Keratinocyte (primary cell): ENCODE measurements at regions not wholly inside any gene's neighbourhood (a gene's known extent, or its start where the extent isn't known, plus 50 kb on each side); places are given as distances from the start of the nearest gene placed in this dataset.

ENCODE experiments used
- DNase-seq: peaks from one replicate; pipeline ENCODE4 v3.0.0-alpha.2; 2011; ENCODE audit warnings: low read depth, missing footprints, low spot score
- FAIRE-seq: peaks from 2 replicates; lab custom pipeline; 2011; peaks lifted over from hg19 to GRCh38; lab: Jason Lieb, UNC
- H2AFZ ChIP-seq: 2 replicates; pipeline ENCODE4 v1.6.0; 2012; ENCODE audit warnings: low read length, control low read depth, inconsistent platforms; ENCODE audit not compliant: control insufficient read depth
- H3K27ac ChIP-seq: 2 replicates; pipeline ENCODE4 v1.5.1; 2011; ENCODE audit warnings: low read length; ENCODE audit not compliant: control insufficient read depth, insufficient read depth
- H3K27me3 ChIP-seq: 3 replicates; pipeline ENCODE4 v1.6.0; 2011; ENCODE audit warnings: low read length; ENCODE audit not compliant: control insufficient read depth, insufficient read depth; ENCODE audit errors: extremely low read depth
- H3K36me3 ChIP-seq, 2 experiments: 2 replicates in 1 of 2; 3 replicates in 1 of 2; pipeline ENCODE4 v1.5.1; 2011; ENCODE audit warnings: low read length in 2 of 2, mild to moderate bottlenecking in 1 of 2; ENCODE audit not compliant: control insufficient read depth in 2 of 2, insufficient read depth in 2 of 2; ENCODE audit errors: extremely low read depth in 1 of 2
- H3K4me1 ChIP-seq: 3 replicates; pipeline ENCODE4 v1.5.1; 2011; ENCODE audit warnings: low read length; ENCODE audit not compliant: control insufficient read depth, insufficient read depth; ENCODE audit errors: extremely low read depth
- H3K4me2 ChIP-seq: 3 replicates; pipeline ENCODE4 v1.6.0; 2011; ENCODE audit warnings: low read depth, low read length; ENCODE audit not compliant: control insufficient read depth, insufficient read depth; ENCODE audit errors: extremely low read depth
- H3K4me3 ChIP-seq, 3 experiments: fragments of 200-600 bp in 1 of 3; sonication (generic) in 1 of 3; 2 replicates in 2 of 3; 3 replicates in 1 of 3; pipeline ENCODE4 v1.5.1; 2011 to 2016; ENCODE audit warnings: low read length in 3 of 3, mild to moderate bottlenecking in 3 of 3, control low read depth in 2 of 3, inconsistent platforms in 1 of 3, low read depth in 1 of 3, mixed read lengths in 1 of 3, mixed run types in 1 of 3, moderate library complexity in 1 of 3; ENCODE audit not compliant: control insufficient read depth in 2 of 3, insufficient read depth in 2 of 3; ENCODE audit errors: extremely low read depth in 1 of 3
- H3K79me2 ChIP-seq: 2 replicates; pipeline ENCODE4 v1.6.0; 2012; ENCODE audit warnings: low read length; ENCODE audit not compliant: control insufficient read depth, insufficient read depth
- H3K9ac ChIP-seq: 3 replicates; pipeline ENCODE4 v1.6.0; 2011; ENCODE audit warnings: low read length; ENCODE audit not compliant: control insufficient read depth, insufficient read depth; ENCODE audit errors: extremely low read depth
- H3K9me1 ChIP-seq: 3 replicates; pipeline ENCODE4 v1.6.0; 2011; ENCODE audit warnings: low read length; ENCODE audit not compliant: control insufficient read depth, insufficient read depth; ENCODE audit errors: extremely low read depth
- H3K9me3 ChIP-seq: 2 replicates; pipeline ENCODE4 v1.5.1; 2012; ENCODE audit warnings: low read depth, low read length; ENCODE audit not compliant: control insufficient read depth
- H4K20me1 ChIP-seq: 3 replicates; pipeline ENCODE4 v1.6.0; 2011; ENCODE audit warnings: low read length; ENCODE audit not compliant: control insufficient read depth, insufficient read depth; ENCODE audit errors: extremely low read depth
- EZH2 ChIP-seq: IDR thresholded peaks from one replicate; pipeline ENCODE4 v1.6.1; 2012; ENCODE audit warnings: inconsistent platforms, mild to moderate bottlenecking, low read length, moderate library complexity
- dilution Hi-C: fragments of 300-500 bp; cut with MboI; formaldehyde crosslinking; loops from one replicate; pipeline ENCODE4 v1.7.0; 2020; ENCODE audit warnings: low sequenced_read_pairs; ENCODE audit not compliant: extremely low pct_ligation_motif_present
- TF ChIP-seq, protein P1 (sequence below), 3 experiments: IDR thresholded peaks in 1 of 3; conservative IDR thresholded peaks in 1 of 3; optimal IDR thresholded peaks in 1 of 3; 2 replicates in 2 of 3; 3 replicates in 1 of 3; pipeline versions ENCODE3 to v1.5.1; 2011; ENCODE audit warnings: low read length in 3 of 3, mild to moderate bottlenecking in 3 of 3, moderate library complexity in 2 of 3, control low read depth in 1 of 3, inconsistent platforms in 1 of 3; ENCODE audit not compliant: insufficient read depth in 2 of 3; ENCODE audit errors: extremely low read depth in 1 of 3

DNA sequence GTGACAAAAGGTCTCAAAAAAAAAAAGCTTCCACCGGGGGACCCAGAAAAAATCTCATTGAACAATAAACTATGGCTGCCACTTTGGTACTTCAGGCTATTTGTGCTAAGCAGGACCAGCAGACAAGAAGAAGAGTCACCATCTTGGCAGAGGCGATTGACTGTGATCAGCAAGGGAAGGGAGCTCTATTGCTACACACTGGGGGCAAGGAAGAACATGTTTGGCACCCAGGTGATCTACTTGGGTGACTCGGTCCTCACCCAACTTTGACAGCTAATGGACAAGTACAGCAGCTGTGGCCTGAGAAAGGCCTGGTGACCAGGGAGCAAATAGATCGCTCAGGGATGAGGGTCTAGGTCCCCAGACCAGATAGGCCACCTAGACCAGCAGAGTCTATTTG lies 53.4 kb upstream of the SRP9 start:
- no peaks in the 10 kb centered on the region for H3K9me1 ChIP-seq
- no peaks in the 10 kb centered on the region for H3K4me1 ChIP-seq
- no peak overlapping the region for H3K27ac ChIP-seq
- no peaks in the 10 kb centered on the region for H4K20me1 ChIP-seq
- H3K4me3 ChIP-seq: no peak overlapping the region
- no peaks in the 10 kb centered on the region for H3K79me2 ChIP-seq
- H3K4me2 ChIP-seq: no peak overlapping the region
- no peak overlapping the region for H3K9ac ChIP-seq
- dilution Hi-C loops: no loop called here
- no peaks in the 10 kb centered on the region for H3K36me3 ChIP-seq
- FAIRE-seq (no peak), DNase-seq (no peak)
- no peaks in the 10 kb centered on the region for H3K9me3 ChIP-seq
- H2AFZ ChIP-seq: no peak overlapping the region
- TF ChIP-seq, protein P1, sequence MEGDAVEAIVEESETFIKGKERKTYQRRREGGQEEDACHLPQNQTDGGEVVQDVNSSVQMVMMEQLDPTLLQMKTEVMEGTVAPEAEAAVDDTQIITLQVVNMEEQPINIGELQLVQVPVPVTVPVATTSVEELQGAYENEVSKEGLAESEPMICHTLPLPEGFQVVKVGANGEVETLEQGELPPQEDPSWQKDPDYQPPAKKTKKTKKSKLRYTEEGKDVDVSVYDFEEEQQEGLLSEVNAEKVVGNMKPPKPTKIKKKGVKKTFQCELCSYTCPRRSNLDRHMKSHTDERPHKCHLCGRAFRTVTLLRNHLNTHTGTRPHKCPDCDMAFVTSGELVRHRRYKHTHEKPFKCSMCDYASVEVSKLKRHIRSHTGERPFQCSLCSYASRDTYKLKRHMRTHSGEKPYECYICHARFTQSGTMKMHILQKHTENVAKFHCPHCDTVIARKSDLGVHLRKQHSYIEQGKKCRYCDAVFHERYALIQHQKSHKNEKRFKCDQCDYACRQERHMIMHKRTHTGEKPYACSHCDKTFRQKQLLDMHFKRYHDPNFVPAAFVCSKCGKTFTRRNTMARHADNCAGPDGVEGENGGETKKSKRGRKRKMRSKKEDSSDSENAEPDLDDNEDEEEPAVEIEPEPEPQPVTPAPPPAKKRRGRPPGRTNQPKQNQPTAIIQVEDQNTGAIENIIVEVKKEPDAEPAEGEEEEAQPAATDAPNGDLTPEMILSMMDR (optimal IDR thresholded peaks at IDR 0.05 in 1 of 3, IDR thresholded peaks at IDR 0.05 in 1 of 3, conservative IDR thresholded peaks at IDR 0.05 in 1 of 3; ENCODE audit: extremely low read depth in 1 of 3, insufficient read depth in 2 of 3, low read length in 3 of 3): no peak
- TF ChIP-seq EZH2: no peak
- no peaks in the 10 kb centered on the region for H3K27me3 ChIP-seq
